Body of pancreas (tissue), 4 donors: ENCODE measurements at regions not wholly inside any gene's neighbourhood (a gene's known extent, or its start where the extent isn't known, plus 50 kb on each side); places are given as distances from the start of the nearest gene placed in this dataset.

ENCODE experiments used
- ATAC-seq: fragments of 150-250 bp; one replicate; pipeline ENCODE4 v1.9.1; 2016
- DNase-seq, 4 donors: peaks; one replicate each; pipeline ENCODE4 v3.0.0-alpha.2; 2019
- H3K27ac ChIP-seq, 4 donors: fragments of 200-600 bp; sonication (generic); 1 replicate in 3 of 4; 2 replicates in 1 of 4; pipeline versions ENCODE4 v1.5.1 to v1.6.1; 2016 to 2019; ENCODE audit warnings: mild to moderate bottlenecking in 1 of 4, mixed read lengths in 1 of 4, moderate library complexity in 1 of 4
- H3K27me3 ChIP-seq, 2 donors: fragments of 200-600 bp; sonication (generic); one replicate each; pipeline ENCODE4 v1.6.0; 2016; ENCODE audit warnings: mild to moderate bottlenecking in 1 of 2
- H3K36me3 ChIP-seq, 2 donors: fragments of 200-600 bp; sonication (generic); replicated peaks in 1 of 2; 2 replicates each; pipeline ENCODE4 v1.5.1; 2016; ENCODE audit warnings: low read depth in 2 of 2; ENCODE audit not compliant: insufficient read depth in 1 of 2
- H3K4me1 ChIP-seq: fragments of 200-600 bp; sonication (generic); one replicate; pipeline ENCODE4 v1.6.0; 2016
- H3K4me3 ChIP-seq, 2 donors: fragments of 200-600 bp; sonication (generic); 1 replicate in 1 of 2; 2 replicates in 1 of 2; pipeline ENCODE4 v1.5.1; 2016 to 2019
- H3K9me3 ChIP-seq, 3 donors: fragments of 200-600 bp; sonication (generic); 1 replicate in 2 of 3; 2 replicates in 1 of 3; pipeline ENCODE4 v1.5.1; 2016
- POLR2A ChIP-seq, 3 donors: fragments of 450-650 bp; IDR thresholded peaks; one replicate each; pipeline ENCODE4 v1.6.1; 2016; ENCODE audit warnings: antibody characterized with exemption in 3 of 3, mild to moderate bottlenecking in 2 of 3
- WGBS, 2 donors: methylation state at CpG; one replicate each; pipeline ENCODE4 v1.1.5; 2017; 5-methylcytosine and 5-hydroxymethylcytosine counted together
- intact Hi-C: fragments of 100-400 bp; cut with DNase I; formaldehyde crosslinking; loops from one replicate; pipeline ENCODE4 v1.15.1; 2023
- TF ChIP-seq, protein P1 (sequence below), 7 experiments: fragments of 450-650 bp in 4 of 7; fragments of 200-600 bp in 3 of 7; sonication (generic) in 3 of 7; IDR thresholded peaks; one replicate each; pipeline ENCODE4 v1.5.1; 2016 to 2019; ENCODE audit warnings: antibody characterized with exemption in 7 of 7

GRCh38 chr1:34320053-34320669, 143.5 kb downstream of the C1orf94 start:
- DNase-seq (no peak), ATAC-seq (no peak)
- Histone ChIP-seq H3K36me3 (no peaks in the 10 kb centered on the region), H3K9me3 (peaks cover 0 to 6% (median 0%) of the 10 kb centered on the region in 3 donors), H3K27me3 (no peaks in the 10 kb centered on the region), H3K4me1 (no peaks in the 10 kb centered on the region), H3K4me3 (no peak overlapping the region), H3K27ac (no peak overlapping the region)
- intact Hi-C loops: no loop called here
- TF ChIP-seq, protein P1, sequence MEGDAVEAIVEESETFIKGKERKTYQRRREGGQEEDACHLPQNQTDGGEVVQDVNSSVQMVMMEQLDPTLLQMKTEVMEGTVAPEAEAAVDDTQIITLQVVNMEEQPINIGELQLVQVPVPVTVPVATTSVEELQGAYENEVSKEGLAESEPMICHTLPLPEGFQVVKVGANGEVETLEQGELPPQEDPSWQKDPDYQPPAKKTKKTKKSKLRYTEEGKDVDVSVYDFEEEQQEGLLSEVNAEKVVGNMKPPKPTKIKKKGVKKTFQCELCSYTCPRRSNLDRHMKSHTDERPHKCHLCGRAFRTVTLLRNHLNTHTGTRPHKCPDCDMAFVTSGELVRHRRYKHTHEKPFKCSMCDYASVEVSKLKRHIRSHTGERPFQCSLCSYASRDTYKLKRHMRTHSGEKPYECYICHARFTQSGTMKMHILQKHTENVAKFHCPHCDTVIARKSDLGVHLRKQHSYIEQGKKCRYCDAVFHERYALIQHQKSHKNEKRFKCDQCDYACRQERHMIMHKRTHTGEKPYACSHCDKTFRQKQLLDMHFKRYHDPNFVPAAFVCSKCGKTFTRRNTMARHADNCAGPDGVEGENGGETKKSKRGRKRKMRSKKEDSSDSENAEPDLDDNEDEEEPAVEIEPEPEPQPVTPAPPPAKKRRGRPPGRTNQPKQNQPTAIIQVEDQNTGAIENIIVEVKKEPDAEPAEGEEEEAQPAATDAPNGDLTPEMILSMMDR (IDR thresholded peaks at IDR 0.05): no peak
- no peak for TF ChIP-seq POLR2A (IDR thresholded peaks at IDR 0.05)
- WGBS, 2 donors: 78 to 79% methylated on average over 1 of the region's 1 CpG

DNA sequence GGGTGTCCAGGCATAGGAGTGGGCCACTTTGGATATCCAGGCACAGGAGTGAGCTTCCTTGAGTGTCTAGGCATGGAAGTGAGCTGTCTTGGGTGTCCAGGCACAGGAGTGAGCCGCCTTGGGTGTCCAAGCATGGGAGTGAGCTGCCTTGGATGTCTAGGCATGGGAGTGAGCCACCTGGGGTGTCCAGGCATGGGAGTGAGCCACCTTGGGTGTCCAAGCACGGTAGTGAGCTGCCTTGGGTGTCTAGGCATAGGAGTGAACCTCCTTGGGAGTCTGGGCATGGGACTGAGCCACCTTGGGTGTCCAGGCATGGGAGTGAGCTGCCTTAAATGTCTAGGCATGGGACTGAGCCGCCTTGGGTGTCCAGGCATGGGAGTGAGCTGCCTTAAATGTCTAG, 146.3 kb downstream of the C1orf94 start:
- WGBS, 2 donors: 42% methylated on average over 2 to 3 of the region's 3 CpGs
- Histone ChIP-seq H3K9me3 (no peaks in the 10 kb centered on the region), H3K27ac (no peak overlapping the region), H3K4me3 (no peak overlapping the region), H3K27me3 (no peaks in the 10 kb centered on the region), H3K36me3 (no peaks in the 10 kb centered on the region), H3K4me1 (no peaks in the 10 kb centered on the region)
- intact Hi-C loops: no loop called here
- no peak for ATAC-seq
- DNase-seq: no peak
- TF ChIP-seq, protein P1 (IDR thresholded peaks at IDR 0.05): no peak
- TF ChIP-seq POLR2A (IDR thresholded peaks at IDR 0.05): no peak

DNA sequence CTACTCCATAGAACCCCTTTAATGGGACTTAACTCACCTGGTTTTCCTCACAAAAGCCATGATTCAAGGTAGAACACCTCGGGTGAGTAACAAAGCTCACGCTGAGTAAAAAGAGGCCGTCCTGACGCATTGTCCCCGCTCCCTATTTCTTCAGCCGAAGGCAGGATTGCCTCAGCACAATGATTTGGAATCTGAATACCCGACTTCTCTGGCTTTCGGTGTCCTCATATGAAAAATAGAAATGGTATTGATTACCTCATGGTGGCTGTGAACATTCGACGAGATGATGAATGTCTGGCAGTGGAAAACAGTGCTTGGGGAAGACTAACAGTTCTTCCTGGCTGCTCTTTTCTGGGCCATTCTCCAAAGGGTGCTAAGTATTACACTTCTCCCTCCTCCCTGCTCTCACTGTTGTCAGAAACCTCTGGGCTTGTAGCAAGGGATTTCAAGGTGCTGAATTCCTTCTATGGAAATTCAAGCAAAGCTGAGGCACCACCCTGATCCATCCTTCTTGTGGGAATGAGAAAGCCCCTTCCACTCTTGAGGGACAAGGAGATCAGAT, 148.3 kb downstream of the C1orf94 start:
- intact Hi-C loops: no loop called here
- Histone ChIP-seq H3K4me3 (no peak overlapping the region), H3K27ac (no peak overlapping the region), H3K4me1 (no peaks in the 10 kb centered on the region), H3K9me3 (no peaks in the 10 kb centered on the region), H3K27me3 (no peaks in the 10 kb centered on the region), H3K36me3 (no peaks in the 10 kb centered on the region)
- ATAC-seq (no peak), DNase-seq (no peak)
- WGBS, 2 donors: 31 to 38% methylated on average over 10 of the region's 10 CpGs
- TF ChIP-seq POLR2A (IDR thresholded peaks at IDR 0.05): no peak
- TF ChIP-seq, protein P1 (IDR thresholded peaks at IDR 0.05): no peak

DNA sequence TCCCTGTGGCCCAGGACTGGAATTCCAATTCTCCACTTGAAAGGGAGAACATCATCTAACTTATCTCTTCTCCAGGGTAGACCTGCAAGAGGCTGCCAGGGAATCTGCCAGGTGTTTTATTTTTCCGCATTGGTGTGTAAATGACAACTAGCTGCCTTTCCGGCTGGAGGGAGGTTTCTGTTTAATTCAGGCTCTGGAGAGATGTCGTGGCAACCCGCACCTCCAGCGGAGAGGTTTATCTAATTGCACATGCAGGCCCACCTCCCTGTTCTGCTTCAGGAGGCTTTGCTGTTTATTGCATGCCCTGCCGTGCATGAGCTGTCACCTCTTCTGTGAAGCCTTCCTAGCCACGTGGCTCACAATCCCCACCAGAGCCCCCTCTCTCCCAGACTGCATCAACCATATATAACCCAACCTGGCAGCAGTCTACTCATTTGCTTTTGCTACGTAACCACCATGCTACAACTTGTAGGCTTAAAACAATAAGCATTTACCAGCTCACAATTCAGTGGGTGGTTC, 151.6 kb downstream of the C1orf94 start:
- Histone ChIP-seq H3K9me3 (no peaks in the 10 kb centered on the region), H3K4me1 (no peaks in the 10 kb centered on the region), H3K27ac (no peak overlapping the region), H3K27me3 (no peaks in the 10 kb centered on the region), H3K4me3 (no peak overlapping the region), H3K36me3 (no peaks in the 10 kb centered on the region)
- TF ChIP-seq, protein P1 (IDR thresholded peaks at IDR 0.05): no peak
- no peak for TF ChIP-seq POLR2A (IDR thresholded peaks at IDR 0.05)
- DNase-seq (no peak), ATAC-seq (no peak)
- intact Hi-C loops: no loop called here
- WGBS, 2 donors: 36 to 55% methylated on average over 8 of the region's 8 CpGs

DNA sequence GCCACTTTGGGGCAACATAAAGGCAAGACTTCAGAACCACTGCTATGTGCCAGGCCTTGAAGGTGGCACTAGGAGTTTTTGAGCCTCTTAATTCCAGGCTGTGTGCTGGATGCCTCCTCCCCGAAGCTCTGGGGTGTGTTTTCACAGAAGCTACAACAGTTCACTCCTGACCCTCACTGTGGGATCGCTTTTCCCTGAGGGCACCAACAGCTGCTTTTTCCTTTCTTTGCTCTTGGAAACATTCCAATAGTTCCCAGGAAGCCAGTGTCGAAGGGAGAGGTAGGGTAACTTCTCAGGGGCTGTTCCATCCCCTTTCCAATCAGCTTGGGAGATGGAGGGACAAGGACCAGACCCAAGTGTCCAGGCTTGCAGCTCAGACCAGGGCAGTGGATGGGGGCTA, 153.4 kb downstream of the C1orf94 start:
- no peaks in the 10 kb centered on the region for H3K9me3 ChIP-seq
- H3K36me3 ChIP-seq: no peaks in the 10 kb centered on the region
- H3K4me1 ChIP-seq: no peaks in the 10 kb centered on the region
- no peak for ATAC-seq
- H3K27ac ChIP-seq: no peak overlapping the region
- DNase-seq: no peak
- TF ChIP-seq POLR2A (IDR thresholded peaks at IDR 0.05): no peak
- intact Hi-C loops: no loop called here
- no peak overlapping the region for H3K4me3 ChIP-seq
- no peaks in the 10 kb centered on the region for H3K27me3 ChIP-seq
- 49 to 53% methylated on average over 3 of the region's 3 CpGs for WGBS, 2 donors
